ENCODE measurements at regions not wholly inside any gene's neighbourhood (a gene's known extent, or its start where the extent isn't known, plus 50 kb on each side); places are given as distances from the start of the nearest gene placed in this dataset.

- TF ChIP-seq EP300 (IDR thresholded peaks at IDR 0.05) (no peak), CTCF (IDR thresholded peaks at IDR 0.05) (no peak), POLR2A (IDR thresholded peaks at IDR 0.05) (no peak)
These were observed 458.1 kb downstream of the KCTD8 start for GRCh38 chr4:43990551-43990950.
